ENCODE measurements at regions not wholly inside any gene's neighbourhood (a gene's known extent, or its start where the extent isn't known, plus 50 kb on each side); places are given as distances from the start of the nearest gene placed in this dataset.

- Histone ChIP-seq H3K27ac (ENCODE audit: low read length) (no peak overlapping the region), H2AFZ (ENCODE audit: low read depth, low read length) (no peak overlapping the region), H4K20me1 (ENCODE audit: insufficient read depth, low read length) (no peaks in the 10 kb centered on the region), H3K79me2 (ENCODE audit: insufficient read depth, low read length) (no peaks in the 10 kb centered on the region), H3K9ac (ENCODE audit: low read depth, low read length) (no peak overlapping the region), H3K4me2 (ENCODE audit: insufficient read depth, low read length) (no peak overlapping the region), H3K27me3 (ENCODE audit: insufficient read depth, low read length, poor library complexity) (no peaks in the 10 kb centered on the region), H3K4me3 (ENCODE audit: low read depth in 1 of 2, low read length in 2 of 2) (no peak overlapping the region), H3K9me3 (ENCODE audit: insufficient read depth, low read length, severe bottlenecking) (no peaks in the 10 kb centered on the region), H3K4me1 (ENCODE audit: insufficient read depth, low read length) (no peaks in the 10 kb centered on the region), H3K36me3 (ENCODE audit: insufficient read depth, low read length) (no peaks in the 10 kb centered on the region)
- ATAC-seq (ENCODE audit: insufficient read depth, low read depth) (no peak), DNase-seq (no peak)
- no peak for TF ChIP-seq CTCF (IDR thresholded peaks at IDR 0.05; ENCODE audit: borderline replicate concordance, extremely low read depth, low read length, poor library complexity, severe bottlenecking)
Observed at GRCh38 chr10:60681103-60681502, 97.2 kb upstream of the CDK1 start.

- Histone ChIP-seq H4K20me1 (ENCODE audit: insufficient read depth, low read length) (no peaks in the 10 kb centered on the region), H3K4me1 (ENCODE audit: insufficient read depth, low read length) (no peaks in the 10 kb centered on the region), H3K4me2 (ENCODE audit: insufficient read depth, low read length) (no peak overlapping the region), H3K9me3 (ENCODE audit: insufficient read depth, low read length, severe bottlenecking) (no peaks in the 10 kb centered on the region), H3K9ac (ENCODE audit: low read depth, low read length) (no peak overlapping the region), H3K79me2 (ENCODE audit: insufficient read depth, low read length) (no peaks in the 10 kb centered on the region), H3K27me3 (ENCODE audit: insufficient read depth, low read length, poor library complexity) (no peaks in the 10 kb centered on the region), H3K4me3 (ENCODE audit: low read depth in 1 of 2, low read length in 2 of 2) (no peak overlapping the region), H3K36me3 (ENCODE audit: insufficient read depth, low read length) (no peaks in the 10 kb centered on the region), H3K27ac (ENCODE audit: low read length) (no peak overlapping the region), H2AFZ (ENCODE audit: low read depth, low read length) (no peak overlapping the region)
- ATAC-seq (ENCODE audit: insufficient read depth, low read depth), result no peak
- TF ChIP-seq EZH2 (IDR thresholded peaks at IDR 0.05; ENCODE audit: borderline replicate concordance, low read depth, low read length, severe bottlenecking) (no peak), CTCF (IDR thresholded peaks at IDR 0.05; ENCODE audit: borderline replicate concordance, extremely low read depth, low read length, poor library complexity, severe bottlenecking) (no peak)
- no peak for DNase-seq
Observed at GRCh38 chr10:60679388-60679990, 98.8 kb upstream of the CDK1 start.

GRCh38 chr10:60678978-60679377 is 99.3 kb upstream of the CDK1 start:
- TF ChIP-seq EZH2 (IDR thresholded peaks at IDR 0.05; ENCODE audit: borderline replicate concordance, low read depth, low read length, severe bottlenecking) (no peak), CTCF (IDR thresholded peaks at IDR 0.05; ENCODE audit: borderline replicate concordance, extremely low read depth, low read length, poor library complexity, severe bottlenecking) (no peak)
- DNase-seq, result no peak
- no peak for ATAC-seq (ENCODE audit: insufficient read depth, low read depth)

More at GRCh38 chr10:60678978-60679377, 99.3 kb upstream of the CDK1 start:
- Histone ChIP-seq H2AFZ (ENCODE audit: low read depth, low read length) (no peak overlapping the region), H3K4me1 (ENCODE audit: insufficient read depth, low read length) (no peaks in the 10 kb centered on the region), H4K20me1 (ENCODE audit: insufficient read depth, low read length) (no peaks in the 10 kb centered on the region), H3K9ac (ENCODE audit: low read depth, low read length) (no peak overlapping the region), H3K4me2 (ENCODE audit: insufficient read depth, low read length) (no peak overlapping the region), H3K36me3 (ENCODE audit: insufficient read depth, low read length) (no peaks in the 10 kb centered on the region), H3K79me2 (ENCODE audit: insufficient read depth, low read length) (no peaks in the 10 kb centered on the region), H3K27me3 (ENCODE audit: insufficient read depth, low read length, poor library complexity) (no peaks in the 10 kb centered on the region), H3K9me3 (ENCODE audit: insufficient read depth, low read length, severe bottlenecking) (no peaks in the 10 kb centered on the region), H3K4me3 (ENCODE audit: low read depth in 1 of 2, low read length in 2 of 2) (no peak overlapping the region), H3K27ac (ENCODE audit: low read length) (no peak overlapping the region)

Data from DND-41 (cell line).